ENCODE measurements at regions not wholly inside any gene's neighbourhood (a gene's known extent, or its start where the extent isn't known, plus 50 kb on each side); places are given as distances from the start of the nearest gene placed in this dataset.

- TF ChIP-seq CTCF (conservative IDR thresholded peaks at IDR 0.05; ENCODE audit: low read length) (no peak), EZH2phosphoT487 (IDR thresholded peaks at IDR 0.05; ENCODE audit: borderline replicate concordance) (no peak)
Observed at GRCh38 chr7:119761776-119762175, 511.2 kb upstream of the KCND2 start.

Data from Loucy (cell line).